SK-N-MC (cell line): ENCODE measurements at regions not wholly inside any gene's neighbourhood (a gene's known extent, or its start where the extent isn't known, plus 50 kb on each side); places are given as distances from the start of the nearest gene placed in this dataset.

Experiments
- EZH2 ChIP-seq: fragments of 200-600 bp; sonication (generic); IDR thresholded peaks from one replicate; pipeline ENCODE4 v1.6.1; 2017; ENCODE audit warnings: antibody characterized with exemption
- POLR2AphosphoS5 ChIP-seq: IDR thresholded peaks from 2 replicates; pipeline ENCODE4 v1.6.1; 2012; ENCODE audit warnings: mild to moderate bottlenecking, low read depth, low read length, borderline replicate concordance

- TF ChIP-seq POLR2AphosphoS5 (no peak), EZH2 (no peak)
Measured at GRCh38 chr2:185978634-185979407, 240.2 kb downstream of the FSIP2 start.
